Astrocyte (in vitro differentiated cells and primary cell): ENCODE measurements at regions not wholly inside any gene's neighbourhood (a gene's known extent, or its start where the extent isn't known, plus 50 kb on each side); places are given as distances from the start of the nearest gene placed in this dataset.
"Not testable (repeated sequence)": the region's sequence is repeated elsewhere in the genome, so short reads cannot be mapped to it uniquely, and the experiment has no call there.

Experiments
- DNase-seq: peaks from one replicate; pipeline ENCODE4 v3.0.0-alpha.2; 2010; ENCODE audit warnings: low read depth
- FAIRE-seq: peaks from 2 replicates; lab custom pipeline; 2011; peaks lifted over from hg19 to GRCh38; lab: Jason Lieb, UNC
- H2AFZ ChIP-seq: 2 replicates; pipeline ENCODE4 v1.6.0; 2012; ENCODE audit warnings: low read depth, low read length, inconsistent platforms
- H3K27ac ChIP-seq: 2 replicates; pipeline ENCODE4 v1.5.1; 2011; ENCODE audit warnings: low read depth, low read length, inconsistent platforms
- H3K27me3 ChIP-seq: 2 replicates; pipeline ENCODE4 v1.6.0; 2011; ENCODE audit warnings: low read length, inconsistent platforms; ENCODE audit not compliant: insufficient read depth
- H3K36me3 ChIP-seq: 2 replicates; pipeline ENCODE4 v1.5.1; 2011; ENCODE audit warnings: low read length, inconsistent platforms; ENCODE audit not compliant: insufficient read depth
- H3K4me1 ChIP-seq: 2 replicates; pipeline ENCODE4 v1.5.1; 2011; ENCODE audit warnings: low read length, inconsistent platforms; ENCODE audit not compliant: insufficient read depth
- H3K4me2 ChIP-seq: 2 replicates; pipeline ENCODE4 v1.6.0; 2012; ENCODE audit warnings: low read length, inconsistent platforms
- H3K4me3 ChIP-seq: 2 replicates; pipeline ENCODE4 v1.5.1; 2011; ENCODE audit warnings: low read depth, mild to moderate bottlenecking, low read length, inconsistent platforms; ENCODE audit not compliant: insufficient read depth
- H3K79me2 ChIP-seq: 2 replicates; pipeline ENCODE4 v1.6.0; 2012; ENCODE audit warnings: mild to moderate bottlenecking, low read length, inconsistent platforms; ENCODE audit not compliant: insufficient read depth
- H3K9ac ChIP-seq: 2 replicates; pipeline ENCODE4 v1.6.0; 2012; ENCODE audit warnings: mild to moderate bottlenecking, low read length, inconsistent platforms
- H3K9me3 ChIP-seq: 2 replicates; pipeline ENCODE4 v1.5.1; 2012; ENCODE audit warnings: low read depth, mild to moderate bottlenecking, low read length, inconsistent platforms; ENCODE audit not compliant: insufficient read depth
- H4K20me1 ChIP-seq: 2 replicates; pipeline ENCODE4 v1.6.0; 2012; ENCODE audit warnings: low read length, inconsistent platforms; ENCODE audit not compliant: insufficient read depth
- H3K27ac Mint-ChIP-seq: one replicate; pipeline ENCODE4 v1.8.0; 2021; ENCODE audit warnings: mild to moderate bottlenecking, mixed read lengths; ENCODE audit not compliant: unreplicated experiment
- H3K27me3 Mint-ChIP-seq: one replicate; pipeline ENCODE4 v1.8.0; 2021; ENCODE audit warnings: low read depth, mixed read lengths; ENCODE audit not compliant: unreplicated experiment
- H3K36me3 Mint-ChIP-seq: one replicate; pipeline ENCODE4 v1.8.0; 2021; ENCODE audit warnings: low read depth, mixed read lengths; ENCODE audit not compliant: unreplicated experiment
- H3K4me1 Mint-ChIP-seq: one replicate; pipeline ENCODE4 v1.8.0; 2021; ENCODE audit warnings: low read depth, mixed read lengths; ENCODE audit not compliant: unreplicated experiment
- H3K4me3 Mint-ChIP-seq: one replicate; pipeline ENCODE4 v1.8.0; 2021; ENCODE audit warnings: mild to moderate bottlenecking, moderate library complexity, mixed read lengths; ENCODE audit not compliant: unreplicated experiment
- H3K9me3 Mint-ChIP-seq: one replicate; pipeline ENCODE4 v1.8.0; 2021; ENCODE audit warnings: mild to moderate bottlenecking, mixed read lengths; ENCODE audit not compliant: unreplicated experiment
- CTCF ChIP-seq: IDR thresholded peaks from 2 replicates; pipeline ENCODE4 v1.5.1; 2011; ENCODE audit warnings: low read depth, mild to moderate bottlenecking, inconsistent platforms, low read length, moderate library complexity; ENCODE audit not compliant: insufficient read depth
- EZH2 ChIP-seq: IDR thresholded peaks from 2 replicates; pipeline ENCODE4 v1.6.1; 2012; ENCODE audit warnings: mild to moderate bottlenecking, low read length, inconsistent platforms; ENCODE audit not compliant: insufficient read depth

GRCh38 chr5:16364910-16365309 is 100.7 kb downstream of the ZNF622 start:
- no peak overlapping the region for H3K9ac ChIP-seq
- no peak for DNase-seq
- H3K4me3 Mint-ChIP-seq = no peak overlapping the region

GRCh38 chr5:16353439-16353838 is 112.2 kb downstream of the ZNF622 start:
- not testable (repeated sequence) for H3K4me3 ChIP-seq, H3K27me3 ChIP-seq, H3K79me2 ChIP-seq, H3K4me1 ChIP-seq, H3K27ac ChIP-seq, H3K36me3 ChIP-seq, H3K27me3 Mint-ChIP-seq, H2AFZ ChIP-seq, H3K9ac ChIP-seq, H3K27ac Mint-ChIP-seq, H4K20me1 ChIP-seq, H3K9me3 ChIP-seq, H3K4me2 ChIP-seq, FAIRE-seq, H3K4me1 Mint-ChIP-seq, DNase-seq, H3K4me3 Mint-ChIP-seq, H3K36me3 Mint-ChIP-seq
- H3K9me3 Mint-ChIP-seq = peaks cover 13% of the 10 kb centered on the region

More at GRCh38 chr5:16364910-16365309, 100.7 kb downstream of the ZNF622 start:
- no peaks in the 10 kb centered on the region for H3K36me3 ChIP-seq
- no peaks in the 10 kb centered on the region for H3K4me1 ChIP-seq
- H3K9me3 ChIP-seq = no peaks in the 10 kb centered on the region
- no peaks in the 10 kb centered on the region for H3K79me2 ChIP-seq
- no peaks in the 10 kb centered on the region for H3K27me3 ChIP-seq
- H3K27me3 Mint-ChIP-seq = peaks cover 5% of the 10 kb centered on the region
- no peaks in the 10 kb centered on the region for H4K20me1 ChIP-seq
- no peak for TF ChIP-seq EZH2
- TF ChIP-seq CTCF = no peak
- no peaks in the 10 kb centered on the region for H3K36me3 Mint-ChIP-seq
- no peaks in the 10 kb centered on the region for H3K4me1 Mint-ChIP-seq
- no peak for FAIRE-seq
- no peak overlapping the region for H2AFZ ChIP-seq
- no peak overlapping the region for H3K27ac ChIP-seq
- peaks cover 9% of the 10 kb centered on the region for H3K9me3 Mint-ChIP-seq
- no peak overlapping the region for H3K4me3 ChIP-seq
- H3K27ac Mint-ChIP-seq = no peak overlapping the region
- no peak overlapping the region for H3K4me2 ChIP-seq

- Mint-ChIP-seq H3K4me3 (no peak overlapping the region), H3K9me3 (peaks cover 7% of the 10 kb centered on the region), H3K36me3 (no peaks in the 10 kb centered on the region), H3K27me3 (no peaks in the 10 kb centered on the region), H3K27ac (no peak overlapping the region), H3K4me1 (no peaks in the 10 kb centered on the region)
- Histone ChIP-seq H3K36me3 (no peaks in the 10 kb centered on the region), H3K9ac (no peak overlapping the region), H3K27ac (no peak overlapping the region), H4K20me1 (no peaks in the 10 kb centered on the region), H2AFZ (no peak overlapping the region), H3K4me2 (no peak overlapping the region), H3K27me3 (no peaks in the 10 kb centered on the region), H3K9me3 (no peaks in the 10 kb centered on the region), H3K79me2 (no peaks in the 10 kb centered on the region), H3K4me3 (no peak overlapping the region), H3K4me1 (no peaks in the 10 kb centered on the region)
- DNase-seq = no peak
- TF ChIP-seq EZH2 (no peak), CTCF (no peak)
- FAIRE-seq = no peak
These were observed 114.8 kb downstream of the ZNF622 start for GRCh38 chr5:16350816-16351215.
